Testis (tissue), 2 donors: ENCODE measurements at regions not wholly inside any gene's neighbourhood (a gene's known extent, or its start where the extent isn't known, plus 50 kb on each side); places are given as distances from the start of the nearest gene placed in this dataset.

Experiments
- POLR2A ChIP-seq: fragments of 450-650 bp; IDR thresholded peaks from one replicate; pipeline ENCODE4 v1.6.1; 2017; ENCODE audit warnings: antibody characterized with exemption, mild to moderate bottlenecking, moderate library complexity
- TF ChIP-seq, protein P1 (sequence below), 3 experiments: fragments of 450-650 bp in 2 of 3; fragments of 200-600 bp in 1 of 3; sonication (generic) in 1 of 3; IDR thresholded peaks; one replicate each; pipeline ENCODE4 v1.5.1; 2016 to 2019; ENCODE audit warnings: antibody characterized with exemption in 3 of 3, mild to moderate bottlenecking in 2 of 3, moderate library complexity in 1 of 3

DNA sequence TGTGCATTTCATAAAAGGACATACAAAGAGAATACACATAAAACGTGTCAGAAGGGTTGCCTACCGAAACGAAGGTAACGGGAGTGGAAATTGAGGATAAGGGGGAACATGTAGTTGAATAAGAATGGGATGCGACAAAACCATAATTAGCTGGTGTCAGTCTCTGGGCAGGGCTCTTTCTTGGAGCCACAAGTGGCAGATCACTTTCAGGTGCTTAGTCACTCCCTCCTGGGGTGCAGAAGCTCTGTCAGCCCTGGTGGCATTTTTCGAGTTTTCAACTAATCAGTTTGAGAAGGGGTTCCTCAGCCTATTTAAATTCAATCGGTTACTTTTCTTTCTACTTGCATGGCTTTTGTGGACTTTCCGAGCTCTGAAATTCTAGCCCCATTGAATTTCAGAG is 133.9 kb upstream of the IGSF21 start:
- TF ChIP-seq, protein P1, sequence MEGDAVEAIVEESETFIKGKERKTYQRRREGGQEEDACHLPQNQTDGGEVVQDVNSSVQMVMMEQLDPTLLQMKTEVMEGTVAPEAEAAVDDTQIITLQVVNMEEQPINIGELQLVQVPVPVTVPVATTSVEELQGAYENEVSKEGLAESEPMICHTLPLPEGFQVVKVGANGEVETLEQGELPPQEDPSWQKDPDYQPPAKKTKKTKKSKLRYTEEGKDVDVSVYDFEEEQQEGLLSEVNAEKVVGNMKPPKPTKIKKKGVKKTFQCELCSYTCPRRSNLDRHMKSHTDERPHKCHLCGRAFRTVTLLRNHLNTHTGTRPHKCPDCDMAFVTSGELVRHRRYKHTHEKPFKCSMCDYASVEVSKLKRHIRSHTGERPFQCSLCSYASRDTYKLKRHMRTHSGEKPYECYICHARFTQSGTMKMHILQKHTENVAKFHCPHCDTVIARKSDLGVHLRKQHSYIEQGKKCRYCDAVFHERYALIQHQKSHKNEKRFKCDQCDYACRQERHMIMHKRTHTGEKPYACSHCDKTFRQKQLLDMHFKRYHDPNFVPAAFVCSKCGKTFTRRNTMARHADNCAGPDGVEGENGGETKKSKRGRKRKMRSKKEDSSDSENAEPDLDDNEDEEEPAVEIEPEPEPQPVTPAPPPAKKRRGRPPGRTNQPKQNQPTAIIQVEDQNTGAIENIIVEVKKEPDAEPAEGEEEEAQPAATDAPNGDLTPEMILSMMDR (IDR thresholded peaks at IDR 0.05): no peak
- no peak for TF ChIP-seq POLR2A
